ENCODE measurements at regions not wholly inside any gene's neighbourhood (a gene's known extent, or its start where the extent isn't known, plus 50 kb on each side); places are given as distances from the start of the nearest gene placed in this dataset.

- DNase-seq, result no peak
- peaks cover 3% of the 10 kb centered on the region; the same call in 1 of the 2 replicates for H3K4me1 ChIP-seq
- no peaks in the 10 kb centered on the region for H3K9me3 ChIP-seq (replicated peaks)
- H3K36me3 ChIP-seq, result no peaks in the 10 kb centered on the region
- no peaks in the 10 kb centered on the region for H3K27me3 ChIP-seq
- H3K4me3 ChIP-seq, result no peak overlapping the region
- H3K27ac ChIP-seq, result no peak overlapping the region
Measured at GRCh38 chr14:98638366-98638765, 633.6 kb downstream of the BCL11B start.

- Histone ChIP-seq H3K36me3 (no peaks in the 10 kb centered on the region), H3K27ac (no peak overlapping the region), H3K4me3 (no peak overlapping the region), H3K9me3 (replicated peaks) (no peaks in the 10 kb centered on the region), H3K4me1 (no peaks in the 10 kb centered on the region), H3K27me3 (no peaks in the 10 kb centered on the region)
- DNase-seq, result no peak
Measured at GRCh38 chr14:98647754-98648153, 624.2 kb downstream of the BCL11B start.

- H3K27ac ChIP-seq, result no peak overlapping the region
- DNase-seq, result no peak
- H3K4me3 ChIP-seq, result no peak overlapping the region
- H3K4me1 ChIP-seq, result no peaks in the 10 kb centered on the region
- no peaks in the 10 kb centered on the region for H3K36me3 ChIP-seq
- no peaks in the 10 kb centered on the region for H3K27me3 ChIP-seq
- H3K9me3 ChIP-seq (replicated peaks), result no peaks in the 10 kb centered on the region
Measured at GRCh38 chr14:98651037-98651436, 621.0 kb downstream of the BCL11B start.

- Histone ChIP-seq H3K27me3 (no peaks in the 10 kb centered on the region), H3K27ac (no peak overlapping the region), H3K4me1 (peaks cover 8% of the 10 kb centered on the region), H3K4me3 (no peak overlapping the region), H3K9me3 (replicated peaks) (no peaks in the 10 kb centered on the region), H3K36me3 (no peaks in the 10 kb centered on the region)
- DNase-seq, result peak; percentile 15 to 38
Measured at GRCh38 chr14:98665007-98665406, 607.0 kb downstream of the BCL11B start.

GRCh38 chr14:98666545-98666944, 605.5 kb downstream of the BCL11B start:
- H3K9me3 ChIP-seq (replicated peaks), result no peaks in the 10 kb centered on the region
- DNase-seq, result no peak
- H3K27me3 ChIP-seq, result no peaks in the 10 kb centered on the region

GRCh38 chr14:98682033-98682432, 590.0 kb downstream of the BCL11B start:
- H3K4me3 ChIP-seq, result no peak overlapping the region
- H3K27me3 ChIP-seq, result no peaks in the 10 kb centered on the region
- H3K27ac ChIP-seq, result peak overlapping the region; percentile 85
- H3K9me3 ChIP-seq (replicated peaks), result no peaks in the 10 kb centered on the region
- H3K36me3 ChIP-seq, result no peaks in the 10 kb centered on the region
- DNase-seq, result peak; percentile 86 to 88
- H3K4me1 ChIP-seq, result peaks cover 44% of the 10 kb centered on the region

More at GRCh38 chr14:98666545-98666944, 605.5 kb downstream of the BCL11B start:
- Histone ChIP-seq H3K36me3 (no peaks in the 10 kb centered on the region), H3K4me3 (no peak overlapping the region), H3K4me1 (peaks cover 8% of the 10 kb centered on the region), H3K27ac (no peak overlapping the region)

- H3K36me3 ChIP-seq, result no peaks in the 10 kb centered on the region
- H3K27me3 ChIP-seq, result no peaks in the 10 kb centered on the region
- H3K4me3 ChIP-seq, result no peak overlapping the region
- H3K27ac ChIP-seq, result peak overlapping the region; percentile 85; the same call in 1 of the 2 replicates
- H3K9me3 ChIP-seq (replicated peaks), result no peaks in the 10 kb centered on the region
- DNase-seq, result peak in 1 of 2 experiments; percentile 18
- H3K4me1 ChIP-seq, result peaks cover 44% of the 10 kb centered on the region
Measured at GRCh38 chr14:98682726-98683125, 589.3 kb downstream of the BCL11B start.

- H3K9me3 ChIP-seq (replicated peaks), result no peaks in the 10 kb centered on the region
- H3K4me3 ChIP-seq, result peak overlapping the region; percentile 12; the same call in 1 of the 2 replicates
- peak; percentile 83 to 87 for DNase-seq
- H3K4me1 ChIP-seq, result peaks cover 45% of the 10 kb centered on the region
- peak overlapping the region; percentile 85 for H3K27ac ChIP-seq
- no peaks in the 10 kb centered on the region for H3K36me3 ChIP-seq
- no peaks in the 10 kb centered on the region for H3K27me3 ChIP-seq
Measured at GRCh38 chr14:98684468-98684867, 587.5 kb downstream of the BCL11B start.

GRCh38 chr14:98685725-98686124, 586.3 kb downstream of the BCL11B start:
- H3K9me3 ChIP-seq (replicated peaks), result no peaks in the 10 kb centered on the region
- DNase-seq, result no peak
- no peak overlapping the region for H3K27ac ChIP-seq
- H3K4me3 ChIP-seq, result no peak overlapping the region
- H3K27me3 ChIP-seq, result no peaks in the 10 kb centered on the region
- no peaks in the 10 kb centered on the region for H3K36me3 ChIP-seq
- H3K4me1 ChIP-seq, result peaks cover 57% of the 10 kb centered on the region

- DNase-seq, result no peak
- no peaks in the 10 kb centered on the region for H3K27me3 ChIP-seq
- no peak overlapping the region for H3K4me3 ChIP-seq
- H3K4me1 ChIP-seq, result peaks cover 31% of the 10 kb centered on the region
- H3K27ac ChIP-seq, result no peak overlapping the region
- no peaks in the 10 kb centered on the region for H3K36me3 ChIP-seq
- H3K9me3 ChIP-seq (replicated peaks), result no peaks in the 10 kb centered on the region
Measured at GRCh38 chr14:98688446-98688845, 583.6 kb downstream of the BCL11B start.

- Histone ChIP-seq H3K4me3 (no peak overlapping the region), H3K27me3 (no peaks in the 10 kb centered on the region), H3K4me1 (peaks cover 19% of the 10 kb centered on the region), H3K27ac (peak overlapping the region; percentile 62), H3K36me3 (no peaks in the 10 kb centered on the region), H3K9me3 (replicated peaks) (no peaks in the 10 kb centered on the region)
- peak; percentile 58 to 69 for DNase-seq
Measured at GRCh38 chr14:98689951-98690350, 582.0 kb downstream of the BCL11B start.

GRCh38 chr14:98692832-98693231, 579.2 kb downstream of the BCL11B start:
- H3K27ac ChIP-seq, result no peak overlapping the region
- peaks cover 15% of the 10 kb centered on the region for H3K4me1 ChIP-seq
- H3K27me3 ChIP-seq, result no peaks in the 10 kb centered on the region
- DNase-seq, result no peak
- H3K9me3 ChIP-seq (replicated peaks), result no peaks in the 10 kb centered on the region
- no peak overlapping the region for H3K4me3 ChIP-seq
- no peaks in the 10 kb centered on the region for H3K36me3 ChIP-seq

- Histone ChIP-seq H3K27ac (no peak overlapping the region), H3K27me3 (no peaks in the 10 kb centered on the region), H3K4me1 (peaks cover 13% of the 10 kb centered on the region), H3K36me3 (no peaks in the 10 kb centered on the region), H3K9me3 (replicated peaks) (no peaks in the 10 kb centered on the region), H3K4me3 (no peak overlapping the region)
- no peak for DNase-seq
Measured at GRCh38 chr14:98694541-98694940, 577.5 kb downstream of the BCL11B start.

GRCh38 chr14:98695809-98696208, 576.2 kb downstream of the BCL11B start:
- no peak for DNase-seq

GRCh38 chr14:98698341-98698740, 573.7 kb downstream of the BCL11B start:
- H3K27ac ChIP-seq, result no peak overlapping the region
- H3K4me1 ChIP-seq, result no peaks in the 10 kb centered on the region
- H3K4me3 ChIP-seq, result no peak overlapping the region
- H3K9me3 ChIP-seq (replicated peaks), result no peaks in the 10 kb centered on the region
- no peaks in the 10 kb centered on the region for H3K27me3 ChIP-seq
- no peak for DNase-seq
- no peaks in the 10 kb centered on the region for H3K36me3 ChIP-seq

More at GRCh38 chr14:98695809-98696208, 576.2 kb downstream of the BCL11B start:
- no peaks in the 10 kb centered on the region for H3K36me3 ChIP-seq
- no peaks in the 10 kb centered on the region for H3K9me3 ChIP-seq (replicated peaks)
- H3K27me3 ChIP-seq, result no peaks in the 10 kb centered on the region
- no peak overlapping the region for H3K4me3 ChIP-seq
- peaks cover under 1% of the 10 kb centered on the region; the same call in 1 of the 2 replicates for H3K4me1 ChIP-seq
- H3K27ac ChIP-seq, result no peak overlapping the region

GRCh38 chr14:98700748-98701147, 571.2 kb downstream of the BCL11B start:
- Histone ChIP-seq H3K9me3 (replicated peaks) (no peaks in the 10 kb centered on the region), H3K36me3 (no peaks in the 10 kb centered on the region), H3K4me3 (no peak overlapping the region), H3K4me1 (no peaks in the 10 kb centered on the region), H3K27me3 (no peaks in the 10 kb centered on the region), H3K27ac (no peak overlapping the region)
- no peak for DNase-seq
